RKO (cell line): ENCODE measurements at regions not wholly inside any gene's neighbourhood (a gene's known extent, or its start where the extent isn't known, plus 50 kb on each side); places are given as distances from the start of the nearest gene placed in this dataset.
"Not testable (repeated sequence)": the region's sequence is repeated elsewhere in the genome, so short reads cannot be mapped to it uniquely, and the experiment has no call there.

ENCODE experiments used
- DNase-seq: peaks from one replicate; pipeline ENCODE4 v3.0.0-alpha.2; 2016; ENCODE audit warnings: low spot score

DNA sequence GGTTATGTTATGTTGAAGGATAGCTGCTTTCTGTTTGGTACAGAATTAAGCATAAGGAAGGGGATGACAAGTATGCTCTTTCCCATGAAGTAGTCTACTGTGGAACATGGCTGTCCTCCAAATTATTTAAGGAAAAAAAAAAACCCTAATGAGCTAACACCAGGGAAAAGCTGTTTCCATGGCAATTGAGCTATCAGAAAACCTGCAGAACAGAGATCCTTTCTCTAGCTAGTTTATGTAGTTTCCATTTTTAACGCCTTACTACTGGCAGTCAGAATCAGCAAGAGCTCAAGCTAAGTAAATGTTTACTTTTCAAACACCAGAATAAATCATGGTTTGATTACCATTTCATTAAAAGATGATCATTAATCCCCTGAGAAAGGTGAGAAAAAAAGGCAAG, 287.4 kb upstream of the TARS1 start:
- DNase-seq, result no peak

DNA sequence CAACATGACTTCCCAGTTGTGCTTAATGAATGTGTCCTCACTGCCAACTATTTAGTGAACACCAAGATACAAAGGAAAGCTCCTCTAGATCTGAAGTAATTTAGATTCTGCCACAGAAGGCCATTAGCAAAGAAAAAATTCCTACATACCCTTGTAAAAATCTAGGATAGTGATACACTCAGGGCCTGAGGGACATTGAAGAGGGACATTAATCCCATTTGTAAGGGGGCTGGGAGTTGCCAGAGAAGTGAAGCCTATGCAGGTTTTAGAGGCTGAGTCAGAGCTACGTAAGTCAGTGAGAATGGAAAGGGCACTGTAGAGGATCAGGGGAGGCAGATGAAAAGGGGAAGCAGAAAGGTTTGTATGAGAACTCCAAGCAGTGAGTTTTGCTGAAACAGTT, 286.9 kb upstream of the TARS1 start:
- no peak for DNase-seq

- no peak for DNase-seq
Measured at GRCh38 chr5:33160871-33161270, 279.9 kb upstream of the TARS1 start.

- DNase-seq, result no peak
Measured at GRCh38 chr5:33161421-33161820, 279.3 kb upstream of the TARS1 start.

DNA sequence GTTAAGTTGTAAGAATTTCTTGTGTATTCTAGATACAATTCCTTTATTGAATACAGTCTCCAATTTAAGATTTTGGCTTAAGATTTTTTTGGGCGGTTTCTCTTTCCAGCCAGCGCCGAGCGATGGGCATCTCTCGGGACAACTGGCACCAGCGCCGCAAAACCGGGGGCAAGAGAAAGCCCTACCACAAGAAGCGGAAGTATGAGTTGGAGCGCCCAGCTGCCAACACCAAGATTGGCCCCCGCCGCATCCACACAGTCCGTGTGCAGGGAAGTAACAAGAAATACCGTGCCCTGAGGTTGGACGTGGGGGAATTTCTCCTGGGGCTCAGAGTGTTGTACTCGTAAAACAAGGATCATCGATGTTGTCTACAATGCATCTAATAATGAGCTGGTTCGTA, 278.7 kb upstream of the TARS1 start:
- no peak for DNase-seq

GRCh38 chr5:33166522-33166921, 274.2 kb upstream of the TARS1 start:
- no peak for DNase-seq

- DNase-seq, result no peak
Measured at GRCh38 chr5:33166948-33167347, 273.8 kb upstream of the TARS1 start.

DNA sequence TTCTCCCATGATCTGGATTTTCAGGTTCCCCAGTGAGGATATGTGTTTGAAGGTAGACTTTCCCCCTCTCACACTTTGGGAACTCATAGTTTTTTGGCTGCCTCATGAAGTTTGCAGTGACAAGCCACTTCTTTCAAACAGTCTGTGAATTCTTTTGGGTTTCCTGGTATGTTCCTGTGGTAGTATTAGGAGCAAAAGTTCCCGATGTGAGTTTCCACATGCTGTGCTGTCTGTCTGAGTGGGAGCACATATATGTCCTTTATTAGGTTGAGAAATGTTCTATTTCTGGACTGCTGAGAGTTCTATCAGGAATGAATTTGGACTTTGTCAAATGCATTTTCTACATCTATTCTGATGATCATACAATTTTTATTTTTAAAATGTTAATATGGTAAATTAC, 273.2 kb upstream of the TARS1 start:
- DNase-seq, result no peak

DNA sequence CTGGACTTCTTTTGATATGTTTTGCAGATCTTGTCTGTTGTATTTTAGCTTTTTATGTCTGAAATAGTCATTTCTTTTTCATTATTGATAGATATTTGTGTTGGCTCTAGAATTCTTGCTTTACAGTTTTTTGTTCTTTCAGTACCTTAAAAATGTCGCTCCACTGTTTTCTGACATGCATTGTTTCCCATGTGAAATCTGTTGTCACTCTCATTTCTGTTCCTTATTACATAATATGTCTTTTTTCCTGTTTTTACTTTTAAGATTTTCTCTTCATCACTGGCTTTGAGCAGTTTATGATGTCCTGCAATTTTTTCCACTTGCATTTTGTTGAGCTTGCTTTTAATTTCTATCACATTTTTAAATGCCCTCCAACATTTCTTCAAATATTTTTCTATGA, 270.4 kb upstream of the TARS1 start:
- no peak for DNase-seq

GRCh38 chr5:33174383-33174782, 266.4 kb upstream of the TARS1 start:
- DNase-seq, result no peak

DNA sequence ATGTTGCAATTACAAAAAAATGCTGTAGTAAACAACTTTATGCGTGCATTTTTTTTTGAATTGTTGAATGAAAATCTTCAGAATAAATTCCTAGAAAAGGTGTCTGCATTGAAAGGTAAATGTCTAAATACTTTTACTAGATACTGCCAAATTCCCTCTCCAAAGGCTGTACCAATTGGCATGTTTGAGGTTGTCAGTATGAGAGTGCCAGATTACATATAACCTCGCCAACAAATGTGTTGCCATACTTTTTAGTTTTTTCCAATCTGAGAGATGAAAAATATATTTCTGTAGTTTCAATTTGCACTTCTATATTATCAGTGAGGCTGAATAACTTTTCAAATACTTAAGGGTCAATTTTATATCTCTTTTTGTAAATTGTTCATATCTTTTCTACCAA, 261.5 kb upstream of the TARS1 start:
- DNase-seq, result no peak

GRCh38 chr5:33180900-33181299, 259.9 kb upstream of the TARS1 start:
- peak; percentile 50 for DNase-seq

GRCh38 chr5:33182986-33183385, 257.8 kb upstream of the TARS1 start:
- no peak for DNase-seq

DNA sequence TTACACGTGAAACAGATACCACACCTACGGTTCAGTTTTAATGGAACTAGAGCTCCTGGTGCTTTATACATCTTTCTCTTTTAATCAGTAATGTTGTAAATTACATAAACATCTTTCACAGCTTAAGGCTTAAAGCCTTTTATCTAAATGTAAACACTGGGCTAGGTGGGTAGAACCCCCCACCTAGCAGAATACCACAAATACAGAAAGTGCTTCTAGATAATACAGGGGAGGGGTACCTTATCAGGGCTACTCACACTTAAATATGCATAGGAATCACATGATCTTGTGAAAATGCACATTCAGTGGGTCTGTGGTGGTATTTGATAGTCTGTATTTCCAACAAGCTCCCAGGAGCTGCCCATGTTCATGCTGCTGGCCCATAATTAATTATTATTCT, 256.4 kb upstream of the TARS1 start:
- no peak for DNase-seq

DNA sequence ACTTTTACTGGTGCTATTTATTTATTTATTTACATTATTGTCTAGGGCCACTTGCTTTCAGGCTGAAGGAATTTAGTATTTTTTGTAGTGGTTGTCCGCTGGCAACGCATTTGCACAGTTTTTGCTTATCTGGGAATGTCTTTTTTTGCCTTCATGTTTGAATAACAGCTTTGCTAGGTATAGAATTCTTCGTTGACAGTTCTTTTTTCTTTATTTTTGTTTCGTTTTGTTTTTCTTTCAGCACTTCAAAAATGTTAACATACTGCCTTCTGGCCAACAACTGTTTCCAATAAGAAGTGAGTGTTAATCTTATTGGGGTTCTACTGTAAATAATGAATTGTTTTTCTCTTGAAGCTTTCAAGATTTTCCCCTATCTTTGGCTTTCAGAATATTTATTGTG, 252.7 kb upstream of the TARS1 start:
- DNase-seq, result no peak

GRCh38 chr5:33194914-33195313, 245.9 kb upstream of the TARS1 start:
- DNase-seq, result no peak

DNA sequence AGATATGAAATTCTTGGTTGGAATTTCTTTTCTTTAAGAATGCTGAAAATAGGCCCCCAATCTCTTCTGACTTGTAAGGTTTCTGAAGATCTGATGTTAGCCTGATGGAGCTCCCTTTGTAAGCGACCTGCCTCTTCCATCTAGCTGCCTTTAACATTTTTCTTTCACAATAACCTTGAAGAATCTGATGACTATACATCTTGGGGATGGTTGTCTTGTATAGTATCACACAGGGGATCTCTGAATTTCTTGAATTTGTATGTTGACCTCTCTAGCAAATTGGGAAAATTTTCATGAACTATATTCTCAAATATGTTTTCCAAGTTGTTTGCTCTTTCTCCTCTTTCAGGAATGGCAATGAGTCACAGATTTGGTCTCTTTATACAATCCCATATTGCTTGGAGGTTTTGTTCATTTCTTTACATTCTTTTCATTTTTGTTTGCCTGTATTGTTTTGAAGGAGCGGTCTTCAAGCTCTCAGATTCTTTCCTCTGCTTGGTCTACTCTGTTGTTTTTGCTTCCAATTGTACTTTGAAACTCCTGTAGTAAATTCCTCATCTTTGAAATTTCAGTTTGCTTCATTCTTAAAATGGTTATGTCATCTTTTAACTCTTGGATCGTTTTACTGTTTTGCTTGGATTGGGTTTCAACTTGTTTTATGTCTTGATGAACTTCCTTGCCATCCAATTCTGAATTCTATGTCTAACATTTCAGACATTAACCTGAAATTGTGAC, 245.2 kb upstream of the TARS1 start:
- no peak for DNase-seq

DNA sequence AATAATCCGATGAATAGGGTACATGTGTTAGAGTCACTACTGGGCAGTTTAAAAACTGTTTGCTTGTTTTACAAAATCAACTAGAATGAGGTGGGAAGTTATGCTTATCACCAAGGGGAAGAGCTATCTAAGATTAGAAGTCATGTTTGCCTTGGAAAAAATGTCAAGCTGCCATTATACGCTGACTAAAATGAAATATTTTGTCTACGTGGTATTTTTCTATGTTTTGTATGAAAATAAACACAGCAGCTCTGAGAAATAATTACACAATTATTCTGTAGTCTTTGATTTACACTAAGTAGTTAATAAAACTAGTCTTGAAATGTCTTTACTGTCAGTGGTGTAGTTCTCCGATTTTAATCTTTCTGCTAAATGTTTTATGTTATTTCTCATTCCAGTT, 241.9 kb upstream of the TARS1 start:
- DNase-seq, result no peak

DNA sequence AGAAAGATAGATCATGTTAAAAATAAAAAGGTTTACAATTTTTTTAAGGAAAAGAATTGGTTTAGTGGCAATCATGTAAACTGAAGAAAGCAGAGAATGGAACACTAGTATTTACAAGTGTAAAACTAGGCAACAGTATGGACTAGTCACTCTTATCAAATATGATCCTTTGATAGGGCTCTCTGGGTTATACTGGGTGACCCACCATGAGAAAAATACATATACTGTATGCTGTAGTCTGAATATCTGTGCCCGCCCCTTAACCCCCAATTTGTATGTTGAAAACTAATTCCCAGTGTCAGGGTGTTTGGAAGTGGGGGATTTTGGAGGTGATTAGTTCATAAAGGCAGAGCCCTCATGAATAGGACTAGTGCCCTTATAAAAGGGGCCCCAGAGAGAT, 236.8 kb upstream of the TARS1 start:
- no peak for DNase-seq

DNA sequence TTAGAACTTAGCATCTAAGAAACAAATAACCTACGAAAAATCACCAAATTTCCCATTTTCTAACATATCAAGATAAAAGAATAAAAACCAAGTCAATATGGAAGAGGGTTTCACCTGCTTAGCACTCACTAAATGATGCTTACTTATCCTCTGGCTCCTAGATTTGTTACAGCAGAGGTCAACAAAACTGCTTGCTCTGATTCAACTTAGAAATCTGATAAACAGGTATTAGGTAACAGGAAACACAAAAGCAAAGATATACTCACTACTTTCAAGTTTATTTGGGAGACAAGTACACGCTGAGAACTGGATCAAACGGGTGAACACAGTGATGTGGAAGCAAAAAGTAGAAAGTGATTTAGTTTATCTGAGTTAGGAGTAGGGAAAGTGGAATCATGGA, 235.7 kb upstream of the TARS1 start:
- DNase-seq, result no peak

- DNase-seq, result no peak
Measured at GRCh38 chr5:33205727-33206410, 234.9 kb upstream of the TARS1 start.

DNA sequence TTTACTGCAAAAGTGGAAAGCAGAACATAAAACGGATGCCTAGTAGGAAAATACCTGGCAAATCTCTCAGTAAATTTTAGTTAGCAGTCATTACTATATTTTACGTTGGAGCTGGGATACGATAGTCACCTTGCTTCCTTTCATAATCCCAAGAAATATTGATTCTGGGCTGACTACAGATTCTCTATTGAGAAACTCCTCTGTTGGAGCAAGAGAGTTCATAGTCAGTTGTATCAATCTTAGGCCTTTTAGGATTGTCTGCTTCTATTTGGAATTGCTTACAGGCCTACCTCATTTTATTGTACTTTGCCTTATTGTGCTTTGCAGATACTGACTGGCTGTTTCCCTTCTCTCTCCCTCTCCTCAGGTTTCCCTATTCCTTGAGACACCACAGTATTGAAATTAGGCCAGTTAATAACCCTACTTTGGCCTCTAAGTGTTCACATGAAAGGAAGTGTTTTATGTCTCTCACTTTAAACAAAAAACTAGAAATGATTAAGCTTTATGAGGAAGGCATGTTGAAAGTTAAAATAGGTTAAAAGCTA, 233.7 kb upstream of the TARS1 start:
- DNase-seq, result no peak

DNA sequence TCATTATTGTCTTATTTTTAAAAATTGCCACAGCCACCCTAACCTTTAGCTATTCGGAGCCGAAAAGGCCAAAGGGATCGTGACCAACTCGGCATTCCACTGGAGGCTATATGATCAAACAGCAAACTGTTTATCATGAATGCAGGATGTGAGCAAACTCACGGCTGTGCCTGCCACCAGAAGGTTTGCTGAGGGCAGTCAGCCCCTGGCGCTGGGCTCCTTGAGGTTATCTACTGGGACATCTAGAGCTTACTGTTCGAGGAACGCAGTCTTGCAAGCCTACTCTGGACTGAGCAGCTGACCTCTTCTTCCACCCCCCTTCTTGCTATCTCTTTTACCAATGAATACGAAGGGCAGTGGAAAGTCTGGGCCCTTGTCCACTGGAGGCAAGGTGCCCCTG, 231.5 kb upstream of the TARS1 start:
- DNase-seq, result no peak

DNA sequence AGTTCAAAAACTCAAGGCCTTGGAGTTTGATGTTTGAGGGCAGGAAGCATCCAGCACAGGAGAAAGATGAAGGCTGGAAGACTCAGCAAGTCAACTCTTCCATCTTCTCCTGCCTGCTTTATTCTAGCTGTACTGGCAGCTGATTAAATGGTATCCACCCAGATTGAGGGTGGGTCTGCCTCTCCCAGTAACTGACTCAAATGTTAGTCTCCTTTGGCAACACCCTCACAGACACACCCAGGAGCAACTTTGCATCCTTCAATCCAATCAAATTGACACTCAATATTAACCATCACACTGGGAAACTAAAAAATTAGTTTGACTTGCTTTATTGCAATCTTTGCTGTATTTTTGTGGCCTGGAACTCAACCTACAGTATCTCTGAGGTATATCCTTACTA, 230.5 kb upstream of the TARS1 start:
- not testable (repeated sequence) for DNase-seq
